Anterior cingulate cortex (tissue), 58 donors: ENCODE measurements at regions not wholly inside any gene's neighbourhood (a gene's known extent, or its start where the extent isn't known, plus 50 kb on each side); places are given as distances from the start of the nearest gene placed in this dataset.
"Not testable (repeated sequence)": the region's sequence is repeated elsewhere in the genome, so short reads cannot be mapped to it uniquely, and the experiment has no call there.

Experiments
- DNase-seq, 58 donors: peaks; one replicate each; lab custom pipeline; 2025; lab: John Stamatoyannopoulos, UW

DNA sequence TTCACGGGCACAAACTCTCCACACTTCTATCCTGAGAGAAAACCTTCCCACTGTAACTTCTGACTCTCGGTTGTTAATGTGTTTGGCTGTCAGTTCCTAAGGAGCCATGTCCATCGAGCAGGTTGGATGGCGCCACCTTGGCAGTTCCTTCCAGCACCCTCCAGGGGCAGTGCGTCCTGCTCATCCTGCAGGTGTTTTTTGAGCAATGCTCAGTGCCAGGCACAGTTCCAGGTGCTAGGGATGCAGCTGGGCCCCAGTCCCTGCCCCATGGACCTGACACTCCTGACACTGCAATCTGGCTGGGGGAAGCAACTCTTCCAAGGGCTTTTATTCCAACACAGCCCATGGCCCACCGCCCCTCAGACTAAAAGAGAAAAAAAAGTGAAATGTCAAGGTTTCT, 376.4 kb downstream of the PREX1 start:
- no peak for DNase-seq

- DNase-seq = peak in 30 of 58 donors; percentile 3 to 59 (median 24)
Observed at GRCh38 chr20:48448666-48449600, 378.9 kb downstream of the PREX1 start.

GRCh38 chr20:48447456-48447855, 380.3 kb downstream of the PREX1 start:
- DNase-seq = no peak

DNA sequence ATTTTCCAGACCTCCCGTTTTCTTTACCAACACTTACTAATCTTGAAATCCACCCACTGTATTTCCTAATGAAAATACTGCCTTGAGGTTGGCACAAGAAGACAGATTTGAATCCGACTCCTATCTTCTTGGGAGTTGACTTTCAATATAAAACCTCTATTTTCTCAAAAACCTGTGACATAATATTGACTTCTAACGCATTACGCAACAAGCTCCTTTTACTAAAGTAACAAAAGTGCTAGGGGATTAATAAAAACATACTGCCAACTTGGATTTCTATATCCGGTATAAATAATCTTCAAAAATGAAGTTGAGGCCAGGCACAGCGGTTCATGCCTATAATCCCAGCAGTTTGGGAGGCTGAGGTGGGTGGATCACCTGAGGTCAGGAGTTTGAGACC, 382.0 kb downstream of the PREX1 start:
- no peak for DNase-seq

DNA sequence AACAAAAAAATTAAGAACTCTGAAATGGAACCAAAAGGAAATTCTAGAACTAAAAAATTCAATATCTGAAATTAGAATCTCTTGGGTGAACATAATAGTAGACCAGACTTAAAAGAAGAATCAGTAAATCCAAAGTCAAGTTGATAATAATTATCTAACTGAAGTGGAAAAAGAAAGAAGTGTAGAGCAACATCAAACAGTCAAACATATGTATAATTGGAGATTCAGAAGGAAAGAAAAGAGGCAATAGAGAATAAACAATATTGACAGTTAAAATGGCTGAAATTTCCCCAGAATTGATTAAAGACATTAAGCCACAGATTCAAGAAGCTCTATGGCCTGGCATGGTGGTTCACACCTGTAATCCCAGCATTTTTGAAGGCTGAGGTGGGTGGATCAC, 383.6 kb downstream of the PREX1 start:
- no peak for DNase-seq

- no peak for DNase-seq
Observed at GRCh38 chr20:48440916-48441315, 386.9 kb downstream of the PREX1 start.

DNA sequence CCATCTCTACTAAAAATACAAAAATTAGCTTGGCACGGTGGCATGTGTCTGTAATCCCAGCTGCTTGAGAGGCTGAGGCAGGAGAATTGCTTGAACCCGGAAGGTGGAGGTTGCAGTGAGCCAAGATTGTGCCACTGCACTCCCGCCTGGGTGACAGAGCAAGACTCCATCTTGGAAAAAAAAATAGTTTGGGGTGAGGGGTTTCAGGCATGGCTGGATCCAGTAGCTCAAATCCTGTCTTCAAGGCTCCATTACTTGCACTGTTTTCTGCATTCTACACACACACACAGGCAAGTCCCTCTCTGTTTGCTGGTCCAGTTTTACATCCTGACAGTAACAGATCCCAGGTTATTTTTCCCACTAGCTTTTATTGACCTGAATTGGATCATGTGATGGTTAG, 387.5 kb downstream of the PREX1 start:
- not testable (repeated sequence) for DNase-seq

DNA sequence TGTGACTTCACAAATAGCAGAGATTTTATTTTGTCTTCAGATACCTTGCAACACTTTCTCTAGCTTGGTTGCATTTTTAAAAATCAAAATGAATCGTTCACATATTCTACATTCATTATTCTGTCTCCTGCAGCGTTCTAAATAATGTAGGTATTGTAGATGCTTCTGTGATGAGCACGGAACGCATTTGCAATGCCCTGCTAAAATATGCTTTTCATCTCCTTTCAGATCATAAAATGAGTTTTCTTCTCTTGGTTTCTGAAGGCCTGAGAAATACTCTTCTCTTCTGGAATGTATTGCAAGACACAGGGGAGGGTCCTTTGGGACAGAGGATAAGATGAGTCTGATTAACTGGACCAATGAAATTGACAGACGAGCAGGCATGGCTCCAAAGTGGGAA, 390.7 kb downstream of the PREX1 start:
- no peak for DNase-seq

GRCh38 chr20:48436609-48437008, 391.2 kb downstream of the PREX1 start:
- DNase-seq = peak in 8 of 58 donors; percentile 3 to 46 (median 22)

- no peak for DNase-seq
Observed at GRCh38 chr20:48433178-48433577, 394.6 kb downstream of the PREX1 start.

DNA sequence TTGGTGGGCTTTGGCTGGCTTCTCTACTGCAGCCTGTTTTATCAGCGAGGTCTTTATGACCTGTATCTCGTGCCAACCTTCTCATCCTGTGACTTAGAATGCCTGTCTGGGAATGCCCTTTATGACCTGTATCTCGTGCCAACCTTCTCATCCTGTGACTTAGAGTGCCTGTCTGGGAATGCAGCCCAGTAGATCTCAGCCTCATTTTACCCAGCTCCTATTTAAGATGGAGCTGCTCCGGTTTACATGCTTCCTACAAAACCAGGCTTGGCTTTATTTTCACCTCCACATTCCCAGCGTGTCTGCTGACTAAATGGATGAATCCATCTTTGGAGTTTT, 395.3 kb downstream of the PREX1 start:
- no peak for DNase-seq

DNA sequence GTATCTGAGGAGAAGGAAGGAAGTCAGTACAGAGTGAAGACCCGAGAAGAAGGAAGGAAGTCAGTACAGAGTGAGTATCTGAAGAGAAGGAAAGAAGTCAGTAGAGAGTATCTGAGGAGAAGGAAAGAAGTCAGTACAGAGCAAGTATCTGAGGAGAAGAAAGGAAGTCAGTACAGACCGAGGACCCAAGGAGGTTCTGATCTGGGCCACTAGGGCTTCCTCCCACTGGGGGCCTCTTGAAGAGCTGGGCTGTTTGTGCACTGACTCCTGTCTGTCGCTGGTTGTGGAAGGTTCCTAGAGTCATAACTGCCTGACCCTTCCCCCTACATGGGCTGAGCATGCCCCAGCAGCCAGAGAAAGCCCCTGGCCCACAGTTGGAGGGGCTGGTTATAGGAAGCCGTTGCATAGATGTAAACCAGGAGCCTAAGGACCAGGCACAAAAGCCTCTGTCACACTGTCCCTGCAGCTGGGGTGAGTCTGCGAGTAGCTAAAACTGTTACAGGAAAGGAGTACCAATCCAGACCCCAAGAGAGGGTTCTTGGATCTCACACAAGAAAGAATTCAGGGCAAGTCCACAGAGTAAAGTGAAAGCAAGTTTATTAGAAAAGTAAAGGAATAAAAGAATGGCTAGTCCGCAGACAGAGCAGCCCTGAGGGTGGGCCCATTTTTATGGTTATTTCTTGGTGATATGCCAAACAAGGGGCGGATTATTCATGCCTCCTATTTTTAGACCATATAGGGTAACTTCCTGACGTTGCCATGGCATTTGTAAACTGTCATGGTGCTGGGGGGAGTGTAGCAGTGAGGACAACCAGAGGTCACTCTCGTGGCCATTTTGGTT, 395.9 kb downstream of the PREX1 start:
- DNase-seq = no peak

- no peak for DNase-seq
Observed at GRCh38 chr20:48426630-48427029, 401.2 kb downstream of the PREX1 start.

- DNase-seq = no peak
Observed at GRCh38 chr20:48425817-48426612, 401.8 kb downstream of the PREX1 start.

DNA sequence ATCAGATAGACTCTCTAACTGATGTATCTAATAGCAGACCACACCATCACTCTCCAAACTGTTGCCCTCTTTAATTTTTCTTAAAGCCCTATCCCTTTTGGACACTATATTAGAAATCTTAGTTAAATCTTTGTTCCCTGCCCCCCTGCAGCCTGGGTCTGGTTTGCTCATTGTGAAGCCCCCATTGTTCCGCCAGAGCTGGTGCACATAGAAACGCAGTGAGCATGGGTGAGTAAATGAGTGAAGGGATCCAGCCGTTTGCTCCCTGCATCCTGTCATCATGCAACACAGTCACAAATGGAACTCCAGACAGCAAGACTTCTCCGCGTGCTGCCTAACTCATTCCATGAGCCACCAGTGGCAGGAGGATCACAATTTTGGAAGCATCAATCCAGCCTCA, 402.5 kb downstream of the PREX1 start:
- DNase-seq = no peak

DNA sequence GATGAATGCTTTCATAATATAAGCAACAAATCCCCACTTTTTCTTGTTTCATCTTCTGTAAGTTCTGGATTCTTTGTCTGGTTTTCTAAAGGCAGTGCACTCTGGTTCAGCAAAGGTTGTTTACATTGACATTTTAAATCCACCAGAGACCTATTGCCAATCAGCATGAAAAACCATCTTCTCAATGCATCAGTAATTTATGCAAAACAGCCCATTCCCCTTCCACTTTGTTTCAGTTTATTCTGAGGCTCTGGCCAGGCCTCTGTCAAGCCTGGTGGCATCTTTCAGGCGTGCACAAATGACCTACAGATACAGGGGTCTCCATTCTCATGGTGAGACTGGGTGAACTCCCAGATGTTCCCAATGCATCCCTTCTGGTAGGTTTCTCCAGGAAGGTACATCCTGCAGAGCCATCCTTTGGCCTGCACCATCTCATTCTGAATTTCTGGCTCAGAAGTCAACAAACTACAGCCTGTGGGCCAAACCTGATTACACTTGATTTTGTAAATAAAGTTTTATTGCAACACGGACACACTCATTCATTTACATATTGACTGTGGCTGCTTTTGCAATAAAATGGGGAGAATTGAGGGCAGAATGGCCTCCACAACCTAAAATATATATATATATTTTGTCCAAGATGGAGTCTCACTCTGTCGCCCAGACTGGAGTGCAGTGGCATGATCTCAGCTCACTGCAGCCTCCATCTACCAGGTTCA, 405.4 kb downstream of the PREX1 start:
- DNase-seq = no peak

GRCh38 chr20:48421547-48421946, 406.3 kb downstream of the PREX1 start:
- DNase-seq = no peak

- no peak for DNase-seq
Observed at GRCh38 chr20:48420176-48420575, 407.6 kb downstream of the PREX1 start.

DNA sequence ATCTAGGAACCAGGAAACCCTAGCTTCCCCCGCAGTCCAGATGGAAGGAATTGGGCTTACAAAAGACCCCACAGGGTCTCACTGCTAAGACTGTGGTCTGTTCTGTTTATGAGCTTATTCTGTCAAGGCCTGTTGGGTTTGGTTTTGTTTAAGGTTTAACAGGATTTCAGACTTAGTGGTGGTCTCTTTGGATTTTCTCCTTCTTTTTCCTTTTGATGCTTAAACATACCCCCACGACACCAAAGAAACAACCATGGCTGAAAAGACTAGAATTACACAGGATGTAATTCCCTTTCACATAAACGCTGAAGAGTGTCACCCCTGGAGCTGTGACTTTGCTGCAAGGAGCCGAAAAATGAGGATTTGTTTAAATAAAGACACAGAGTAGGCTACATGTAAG, 408.6 kb downstream of the PREX1 start:
- DNase-seq = no peak

DNA sequence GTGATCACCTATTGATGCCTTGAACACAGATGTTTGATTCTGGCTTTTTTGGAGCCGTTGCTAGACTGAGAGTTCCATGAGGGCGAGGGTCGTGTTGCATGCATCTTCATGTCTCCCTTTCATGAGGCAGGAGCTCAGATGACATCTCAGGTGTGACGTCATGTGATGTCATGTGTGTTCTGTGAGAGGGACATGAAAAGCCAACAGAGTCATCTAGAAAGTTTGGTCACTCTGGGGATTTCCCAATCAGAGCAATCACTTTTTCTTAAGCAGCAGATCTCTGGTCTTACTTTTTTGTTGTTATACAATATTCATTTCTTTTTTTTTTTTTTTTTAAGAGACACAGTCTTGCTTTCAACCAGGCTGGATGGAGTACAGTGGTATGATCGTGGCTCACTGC, 411.8 kb downstream of the PREX1 start:
- no peak for DNase-seq
